GM23338 (cell line): ENCODE measurements at regions not wholly inside any gene's neighbourhood (a gene's known extent, or its start where the extent isn't known, plus 50 kb on each side); places are given as distances from the start of the nearest gene placed in this dataset.
"Not testable (repeated sequence)": the region's sequence is repeated elsewhere in the genome, so short reads cannot be mapped to it uniquely, and the experiment has no call there.

Source experiments
- ATAC-seq: fragments of 200-7000 bp; cut with Tn5 transposase; 3 replicates; pipeline ENCODE4 v1.9.1; 2020
- DNase-seq: peaks from one replicate; pipeline ENCODE4 v3.0.0-alpha.2; 2015; ENCODE audit warnings: low spot score
- H2AFZ ChIP-seq: fragments of 200-600 bp; sonication (generic); 2 replicates; pipeline ENCODE4 v1.8.0; 2016; ENCODE audit warnings: antibody characterized with exemption, mild to moderate bottlenecking, moderate library complexity
- H3F3A ChIP-seq: fragments of 200-600 bp; sonication (generic); replicated peaks from 2 replicates; pipeline ENCODE4 v1.8.0; 2017; ENCODE audit warnings: antibody characterized with exemption, mixed run types, low read depth
- H3K27ac ChIP-seq: fragments of 200-600 bp; sonication (generic); 2 replicates; pipeline ENCODE4 v1.6.1; 2016; ENCODE audit warnings: low read depth
- H3K27me3 ChIP-seq: fragments of 200-600 bp; sonication (generic); 2 replicates; pipeline ENCODE4 v1.8.0; 2016; ENCODE audit warnings: mild to moderate bottlenecking, mixed run types, moderate library complexity; ENCODE audit not compliant: insufficient read depth
- H3K36me3 ChIP-seq: fragments of 200-600 bp; sonication (generic); 2 replicates; pipeline ENCODE4 v1.8.0; 2016; ENCODE audit warnings: mild to moderate bottlenecking; ENCODE audit not compliant: insufficient read depth
- H3K4me1 ChIP-seq: fragments of 200-600 bp; sonication (generic); 2 replicates; pipeline ENCODE4 v1.8.0; 2016; ENCODE audit warnings: mild to moderate bottlenecking, moderate library complexity; ENCODE audit not compliant: insufficient read depth
- H3K4me2 ChIP-seq: fragments of 200-600 bp; sonication (generic); 2 replicates; pipeline ENCODE4 v1.7.1; 2017; ENCODE audit warnings: mixed run types
- H3K4me3 ChIP-seq: fragments of 200-600 bp; sonication (generic); 2 replicates; pipeline ENCODE4 v1.6.1; 2016; ENCODE audit warnings: mixed run types
- H3K79me2 ChIP-seq: fragments of 200-600 bp; sonication (generic); replicated peaks from 2 replicates; pipeline ENCODE4 v1.8.0; 2017; ENCODE audit warnings: mild to moderate bottlenecking; ENCODE audit not compliant: insufficient read depth
- H3K9me2 ChIP-seq: fragments of 200-600 bp; sonication (generic); 2 replicates; pipeline ENCODE4 v1.8.0; 2017; ENCODE audit not compliant: insufficient read depth
- H4K20me1 ChIP-seq: fragments of 200-600 bp; sonication (generic); replicated peaks from 2 replicates; pipeline ENCODE4 v1.8.0; 2017; ENCODE audit warnings: mild to moderate bottlenecking; ENCODE audit not compliant: insufficient read depth
- H3K27ac Mint-ChIP-seq: 2 replicates; pipeline ENCODE4 v1.8.0; 2020; ENCODE audit warnings: inconsistent platforms, mild to moderate bottlenecking, moderate library complexity, mixed read lengths
- H3K27me3 Mint-ChIP-seq: 3 replicates; pipeline ENCODE4 v1.8.0; 2022; ENCODE audit warnings: low read depth, mild to moderate bottlenecking, moderate library complexity, mixed read lengths, inconsistent platforms; ENCODE audit not compliant: insufficient read depth, poor library complexity
- H3K36me3 Mint-ChIP-seq: 3 replicates; pipeline ENCODE4 v1.8.0; 2021; ENCODE audit warnings: low read depth, mild to moderate bottlenecking, inconsistent platforms, moderate library complexity, mixed read lengths
- H3K4me1 Mint-ChIP-seq: 3 replicates; pipeline ENCODE4 v1.8.0; 2020; ENCODE audit warnings: mild to moderate bottlenecking, inconsistent platforms, mixed read lengths
- H3K4me3 Mint-ChIP-seq: 3 replicates; pipeline ENCODE4 v1.8.0; 2021; ENCODE audit warnings: moderate library complexity, mild to moderate bottlenecking, inconsistent platforms, mixed read lengths
- H3K9me3 Mint-ChIP-seq: 3 replicates; pipeline ENCODE4 v1.8.0; 2020; ENCODE audit warnings: moderate library complexity, mild to moderate bottlenecking, inconsistent platforms, mixed read lengths
- CTCF ChIP-seq, 2 experiments: fragments of 200-600 bp in 1 of 2; sonication (generic) in 1 of 2; conservative IDR thresholded peaks; 2 replicates each; pipeline versions ENCODE4 v1.5.1 to v1.6.1; 2016 to 2017; ENCODE audit warnings: antibody characterized with exemption in 2 of 2, low read depth in 2 of 2, mild to moderate bottlenecking in 2 of 2, moderate library complexity in 1 of 2

DNA sequence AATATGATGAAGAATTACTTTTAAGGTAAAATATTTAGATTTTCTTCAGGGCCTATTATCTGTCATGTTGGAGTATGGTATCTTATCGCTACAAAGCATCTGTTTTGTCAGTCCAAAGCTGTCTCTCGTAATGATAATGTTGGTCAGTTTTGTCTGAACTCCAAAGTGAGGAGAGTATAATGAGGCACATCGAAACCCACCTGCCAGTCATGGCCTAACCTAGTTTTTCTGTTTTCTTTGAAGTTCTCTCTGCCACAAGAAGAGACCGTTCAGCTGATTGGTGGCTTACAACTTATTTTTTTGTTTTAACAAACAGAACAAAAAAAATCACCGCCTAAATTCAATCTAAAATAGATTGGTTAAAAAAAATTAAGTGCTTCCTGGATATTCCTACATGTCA lies 1387.9 kb downstream of the RPIA start (continued):
- TF ChIP-seq CTCF (conservative IDR thresholded peaks at IDR 0.05; ENCODE audit: low read depth in 2 of 2), result no peak

DNA sequence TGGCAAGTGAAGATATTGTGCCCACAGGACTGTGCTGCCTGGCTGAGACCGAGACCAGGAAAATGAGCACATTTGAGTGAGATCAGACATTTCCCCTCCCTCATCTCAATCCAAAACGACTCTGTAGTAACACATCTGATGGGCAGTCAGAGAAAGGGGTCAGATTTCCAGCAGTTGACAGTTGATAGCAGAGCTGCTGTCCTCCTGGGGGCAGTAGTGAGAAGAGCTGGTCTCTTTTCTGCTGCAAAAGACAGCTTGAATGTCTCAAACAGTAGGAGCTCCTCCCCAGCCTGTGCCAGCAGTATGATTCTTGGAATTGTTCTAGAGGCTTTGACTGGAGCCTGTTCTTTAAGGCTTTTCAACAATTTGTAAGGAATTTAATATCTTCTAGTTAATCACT lies 1396.3 kb downstream of the RPIA start:
- H3K4me3 ChIP-seq, H2AFZ ChIP-seq, H3K4me3 Mint-ChIP-seq, H3K27ac Mint-ChIP-seq, H3K79me2 ChIP-seq, H3K27ac ChIP-seq, H3F3A ChIP-seq, H3K9me2 ChIP-seq, H3K36me3 Mint-ChIP-seq, H3K36me3 ChIP-seq, H3K4me2 ChIP-seq, H3K27me3 Mint-ChIP-seq, H3K4me1 ChIP-seq, H4K20me1 ChIP-seq, H3K27me3 ChIP-seq, H3K4me1 Mint-ChIP-seq: not testable (repeated sequence)
- ATAC-seq (peak; percentile 53; the same call in 2 of the 3 replicates), DNase-seq (peak; percentile 48)
- TF ChIP-seq CTCF (conservative IDR thresholded peaks at IDR 0.05; ENCODE audit: low read depth in 2 of 2), result peak; percentile 54 to 62
- H3K9me3 Mint-ChIP-seq, result peaks cover 24% of the 10 kb centered on the region; the same call in 2 of the 3 replicates

DNA sequence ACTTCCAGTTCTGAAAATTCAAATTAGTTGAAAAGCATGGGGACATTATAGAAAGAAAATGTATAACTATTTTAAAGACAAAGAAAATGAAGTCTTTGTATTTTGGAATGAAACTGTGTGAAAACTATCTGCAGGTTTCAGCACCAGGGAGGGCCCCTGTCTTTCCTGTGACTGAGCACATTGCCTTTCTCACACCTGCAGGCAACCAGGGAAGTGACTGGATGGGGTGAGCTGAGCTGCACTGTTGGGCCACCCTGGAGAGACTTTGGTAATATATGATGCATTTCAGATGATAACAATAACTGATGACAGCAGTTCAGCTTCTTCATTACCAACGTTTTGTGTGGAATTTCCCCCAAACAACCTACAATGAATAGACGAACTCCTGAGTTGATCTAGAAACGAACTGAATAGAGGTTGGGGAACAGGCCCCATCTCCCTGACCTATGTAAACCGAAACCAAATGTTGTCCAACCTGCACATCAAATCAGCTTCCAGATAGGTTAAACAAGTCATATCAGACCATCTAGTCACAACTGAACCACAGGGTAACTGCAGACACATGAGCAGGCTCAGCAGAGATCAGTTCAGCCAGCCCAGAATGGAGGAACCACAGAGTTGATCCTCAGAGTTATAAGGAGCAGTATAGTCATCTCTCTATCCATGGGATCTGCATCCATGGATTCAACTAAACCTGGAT lies 1402.2 kb downstream of the RPIA start:
- H3K27ac Mint-ChIP-seq, DNase-seq, H2AFZ ChIP-seq, H3K4me2 ChIP-seq, ATAC-seq, H3K36me3 ChIP-seq, H3K4me3 ChIP-seq, H3K4me3 Mint-ChIP-seq, H3K9me2 ChIP-seq, H3K4me1 Mint-ChIP-seq, H3K27me3 Mint-ChIP-seq, H4K20me1 ChIP-seq, H3F3A ChIP-seq, H3K79me2 ChIP-seq, H3K27me3 ChIP-seq, H3K27ac ChIP-seq, H3K36me3 Mint-ChIP-seq: not testable (repeated sequence)
- peaks cover 26% of the 10 kb centered on the region; the same call in 2 of the 3 replicates for H3K9me3 Mint-ChIP-seq
- H3K4me1 ChIP-seq, result peaks cover 11% of the 10 kb centered on the region

DNA sequence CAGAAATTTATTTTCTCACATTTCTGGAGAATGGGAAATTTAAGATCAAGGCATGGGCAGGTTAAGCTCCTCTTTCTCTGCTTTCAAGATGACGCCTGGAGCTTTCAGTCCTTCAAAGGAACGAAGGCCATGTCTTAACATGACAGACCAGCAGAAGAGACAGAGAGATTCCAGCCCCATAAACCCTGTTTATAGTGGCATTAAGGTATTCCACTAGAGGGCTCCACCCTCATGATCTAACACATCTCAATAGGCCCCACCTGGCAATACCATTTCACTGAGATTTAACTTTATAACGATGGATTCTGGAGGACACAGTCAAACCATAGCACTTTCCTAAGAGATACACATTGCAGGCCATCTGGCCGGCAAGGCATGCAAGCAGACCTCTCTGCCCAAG lies 1406.1 kb downstream of the RPIA start:
- H3K27me3 ChIP-seq, H3K27me3 Mint-ChIP-seq: not testable (repeated sequence)
- ATAC-seq, result peak; percentile 60

More for the DNA sequence above, 1406.1 kb downstream of the RPIA start:
- not testable (repeated sequence) for H3F3A ChIP-seq, H2AFZ ChIP-seq, H3K4me1 Mint-ChIP-seq, H3K79me2 ChIP-seq, H3K9me2 ChIP-seq, H3K4me3 ChIP-seq, H3K4me3 Mint-ChIP-seq, H3K4me2 ChIP-seq, H3K27ac Mint-ChIP-seq, H3K36me3 ChIP-seq, H3K36me3 Mint-ChIP-seq, DNase-seq, H4K20me1 ChIP-seq, H3K27ac ChIP-seq
- peaks cover 11% of the 10 kb centered on the region for H3K4me1 ChIP-seq
- H3K9me3 Mint-ChIP-seq, result peaks cover 21% of the 10 kb centered on the region
